H1 (cell line): ENCODE measurements at regions not wholly inside any gene's neighbourhood (a gene's known extent, or its start where the extent isn't known, plus 50 kb on each side); places are given as distances from the start of the nearest gene placed in this dataset.

Experiments
- CTCF ChIA-PET: fragments of 300-600 bp; sonication (Branson Sonifier 250); formaldehyde crosslinking; loops from one replicate; lab custom pipeline; 2021; ENCODE audit not compliant: partially characterized antibody; lab: Charles Lee
- POLR2A ChIA-PET: fragments of 300-600 bp; sonication (Branson Sonifier 250); formaldehyde crosslinking; loops from one replicate; lab custom pipeline; 2021; ENCODE audit warnings: inconsistent platforms; ENCODE audit not compliant: partially characterized antibody; lab: Charles Lee
- DNase-seq, 2 experiments: peaks; one replicate each; pipeline versions ENCODE4 v3.0.0 to v3.0.0-alpha.2; 2010 to 2022; ENCODE audit warnings: low spot score in 2 of 2, low read depth in 1 of 2, mixed read lengths in 1 of 2
- FAIRE-seq: peaks from 2 replicates; lab custom pipeline; 2011; peaks lifted over from hg19 to GRCh38; lab: Jason Lieb, UNC
- H2AFZ ChIP-seq: 2 replicates; pipeline ENCODE4 v1.8.1; 2012; ENCODE audit warnings: low read length, inconsistent platforms
- H2AK5ac ChIP-seq: 2 replicates; pipeline ENCODE4 v1.6.1; 2013; ENCODE audit warnings: low read depth, low read length
- H2BK120ac ChIP-seq: replicated peaks from 2 replicates; pipeline ENCODE3; 2013; ENCODE audit warnings: low read depth, low read length, inconsistent platforms
- H2BK12ac ChIP-seq: 2 replicates; pipeline ENCODE4 v1.6.1; 2013; ENCODE audit warnings: low read depth, low read length
- H2BK15ac ChIP-seq: 2 replicates; pipeline ENCODE4 v1.6.1; 2013; ENCODE audit warnings: low read length
- H2BK20ac ChIP-seq: 2 replicates; pipeline ENCODE4 v1.6.1; 2013; ENCODE audit warnings: low read length
- H2BK5ac ChIP-seq: 2 replicates; pipeline ENCODE4 v1.6.1; 2013; ENCODE audit warnings: low read depth, low read length
- H3K14ac ChIP-seq: 2 replicates; pipeline ENCODE4 v1.6.1; 2013; ENCODE audit warnings: inconsistent platforms; ENCODE audit not compliant: insufficient read length
- H3K18ac ChIP-seq: 2 replicates; pipeline ENCODE4 v1.6.1; 2013; ENCODE audit warnings: low read length; ENCODE audit errors: extremely low read depth
- H3K23ac ChIP-seq: 2 replicates; pipeline ENCODE4 v1.6.1; 2013; ENCODE audit warnings: inconsistent platforms; ENCODE audit not compliant: insufficient read length
- H3K23me2 ChIP-seq: 2 replicates; pipeline ENCODE4 v1.6.1; 2013; ENCODE audit warnings: low read depth, low read length
- H3K27ac ChIP-seq: 2 replicates; pipeline ENCODE4 v1.6.1; 2011; ENCODE audit warnings: low read depth, low read length, inconsistent platforms
- H3K27me3 ChIP-seq, 4 experiments: replicated peaks in 1 of 4; 1 replicate in 1 of 4; 2 replicates in 3 of 4; pipeline versions ENCODE4 v1.6.1 to v1.8.1; 2011 to 2013; ENCODE audit warnings: low read length in 3 of 4, mild to moderate bottlenecking in 3 of 4, inconsistent platforms in 2 of 4, mixed read lengths in 2 of 4, moderate library complexity in 1 of 4; ENCODE audit not compliant: control insufficient read depth in 3 of 4, insufficient read depth in 3 of 4; ENCODE audit errors: extremely low read depth in 1 of 4
- H3K36me3 ChIP-seq, 4 experiments: 2 replicates each; pipeline versions ENCODE4 v1.6.1 to v1.8.1; 2011 to 2013; ENCODE audit warnings: mild to moderate bottlenecking in 4 of 4, low read length in 3 of 4, moderate library complexity in 2 of 4, control low read depth in 1 of 4, inconsistent platforms in 1 of 4; ENCODE audit not compliant: insufficient read depth in 4 of 4, control insufficient read depth in 2 of 4
- H3K4ac ChIP-seq: replicated peaks from 2 replicates; pipeline ENCODE3; 2013; ENCODE audit warnings: low read length, low read depth, mixed read lengths, inconsistent platforms; ENCODE audit not compliant: insufficient read length
- H3K4me1 ChIP-seq, 4 experiments: replicated peaks in 1 of 4; 1 replicate in 1 of 4; 2 replicates in 3 of 4; pipeline versions ENCODE4 v1.6.1 to v1.8.1; 2011 to 2013; ENCODE audit warnings: low read length in 3 of 4, inconsistent platforms in 2 of 4, mixed read lengths in 1 of 4; ENCODE audit not compliant: insufficient read depth in 4 of 4, control insufficient read depth in 3 of 4
- H3K4me2 ChIP-seq, 2 experiments: 2 replicates each; pipeline versions ENCODE4 v1.6.1 to v1.8.1; 2011 to 2013; ENCODE audit warnings: low read depth in 2 of 2, low read length in 2 of 2, control low read depth in 1 of 2, inconsistent platforms in 1 of 2, mild to moderate bottlenecking in 1 of 2; ENCODE audit not compliant: insufficient read depth in 1 of 2
- H3K4me3 ChIP-seq, 4 experiments: fragments of 200-600, 300-600 bp in 1 of 4; sonication (generic), shearing (Covaris generic), sonication (Bioruptor Twin) in 1 of 4; 2 replicates each; pipeline versions ENCODE4 v1.5.1 to v1.8.1; 2011 to 2016; ENCODE audit warnings: low read length in 4 of 4, low read depth in 3 of 4, control low read depth in 2 of 4, inconsistent platforms in 2 of 4, mild to moderate bottlenecking in 2 of 4, mixed read lengths in 1 of 4, moderate library complexity in 1 of 4; ENCODE audit not compliant: insufficient read depth in 2 of 4; ENCODE audit errors: extremely low read depth in 1 of 4
- H3K56ac ChIP-seq: replicated peaks from 2 replicates; pipeline ENCODE3; 2013; ENCODE audit warnings: low read depth, mild to moderate bottlenecking, mixed read lengths, low read length, inconsistent platforms; ENCODE audit not compliant: insufficient read length
- H3K79me1 ChIP-seq: 2 replicates; pipeline ENCODE4 v1.6.1; 2013; ENCODE audit warnings: low read depth, low read length, control low read depth
- H3K79me2 ChIP-seq, 2 experiments: 2 replicates each; pipeline versions ENCODE4 v1.6.1 to v1.8.1; 2012 to 2013; ENCODE audit warnings: low read length in 2 of 2, mild to moderate bottlenecking in 2 of 2, inconsistent platforms in 1 of 2; ENCODE audit not compliant: insufficient read depth in 2 of 2, control insufficient read depth in 1 of 2
- H3K9ac ChIP-seq, 4 experiments: replicated peaks in 1 of 4; 1 replicate in 1 of 4; 2 replicates in 3 of 4; pipeline versions ENCODE4 v1.6.1 to v1.8.1; 2011 to 2013; ENCODE audit warnings: low read depth in 3 of 4, low read length in 3 of 4, control low read depth in 2 of 4, mild to moderate bottlenecking in 2 of 4, moderate library complexity in 2 of 4, inconsistent platforms in 1 of 4; ENCODE audit errors: extremely low read depth in 1 of 4
- H3K9me3 ChIP-seq, 2 experiments: 2 replicates each; pipeline versions ENCODE4 v1.6.1 to v1.8.1; 2012 to 2013; ENCODE audit warnings: mild to moderate bottlenecking in 2 of 2, moderate library complexity in 2 of 2, control low read depth in 1 of 2, inconsistent platforms in 1 of 2, low read depth in 1 of 2, low read length in 1 of 2, mixed read lengths in 1 of 2; ENCODE audit not compliant: insufficient read depth in 2 of 2
- H4K20me1 ChIP-seq, 2 experiments: replicated peaks in 1 of 2; 2 replicates each; pipeline versions ENCODE3 to v1.8.1; 2011 to 2013; ENCODE audit warnings: inconsistent platforms in 2 of 2, low read length in 2 of 2, mild to moderate bottlenecking in 1 of 2; ENCODE audit not compliant: insufficient read depth in 2 of 2, control insufficient read depth in 1 of 2
- H4K5ac ChIP-seq: 2 replicates; pipeline ENCODE4 v1.6.1; 2013; ENCODE audit warnings: low read length, low read depth, mixed read lengths, inconsistent platforms; ENCODE audit not compliant: insufficient read length
- H4K8ac ChIP-seq: 2 replicates; pipeline ENCODE4 v1.8.0; 2013; ENCODE audit warnings: mild to moderate bottlenecking, moderate library complexity, low read length, inconsistent platforms; ENCODE audit not compliant: insufficient read depth; ENCODE audit errors: extremely low read depth
- H4K91ac ChIP-seq: replicated peaks from 2 replicates; pipeline ENCODE3; 2013; ENCODE audit warnings: low read length, mixed read lengths, inconsistent platforms; ENCODE audit not compliant: insufficient read length
- ASH2L ChIP-seq: fragments of 200-600, 300-600 bp; sonication (generic); IDR thresholded peaks from one replicate; pipeline ENCODE4 v1.7.1; 2017; ENCODE audit warnings: low read length
- USF2 ChIP-seq: IDR thresholded peaks from 2 replicates; pipeline ENCODE4 v1.6.1; 2011; ENCODE audit warnings: low read length, improper control_type of control experiment
- WGBS, 2 experiments: shearing (Covaris generic) in 1 of 2; methylation state at CpG; one replicate each; pipeline versions ENCODE4 v1.1.6 to v1.1.7; 2013 to 2015; ENCODE audit warnings: low lambda C conversion rate in 2 of 2, mixed read lengths in 2 of 2, inconsistent platforms in 1 of 2, low coverage in 1 of 2, missing lambda C conversion rate in 1 of 2; ENCODE audit not compliant: insufficient replicate concordance in 2 of 2, insufficient coverage in 1 of 2, insufficient read length in 1 of 2; ENCODE audit errors: extremely low coverage in 1 of 2, missing lambda C conversion rate in 1 of 2; 5-methylcytosine and 5-hydroxymethylcytosine counted together

- H3K4me2 ChIP-seq: no peak overlapping the region
- H3K4me1 ChIP-seq: no peaks in the 10 kb centered on the region; a peak in 1 of 7 replicates
- no peak overlapping the region for H2BK120ac ChIP-seq
- H4K91ac ChIP-seq: no peak overlapping the region
- no peak for DNase-seq
- no peak overlapping the region for H3K9ac ChIP-seq
- no peak for TF ChIP-seq ASH2L
- no peak for TF ChIP-seq USF2
- H3K27me3 ChIP-seq: no peaks in the 10 kb centered on the region
- H3K4ac ChIP-seq: no peak overlapping the region
- no peak overlapping the region for H3K14ac ChIP-seq
- no peaks in the 10 kb centered on the region for H3K9me3 ChIP-seq
- no peak overlapping the region for H3K18ac ChIP-seq
- H2BK12ac ChIP-seq: no peak overlapping the region
- no peaks in the 10 kb centered on the region for H3K36me3 ChIP-seq
- no peak overlapping the region for H2BK5ac ChIP-seq
- no peak for FAIRE-seq
- no peaks in the 10 kb centered on the region for H3K79me2 ChIP-seq
- no peak overlapping the region for H3K27ac ChIP-seq
- H2AFZ ChIP-seq: no peak overlapping the region
- H3K79me1 ChIP-seq: no peaks in the 10 kb centered on the region
- H4K8ac ChIP-seq: no peak overlapping the region
- H2BK20ac ChIP-seq: no peak overlapping the region
- no peak overlapping the region for H3K23ac ChIP-seq
- H2AK5ac ChIP-seq: no peak overlapping the region
- no peaks in the 10 kb centered on the region for H3K23me2 ChIP-seq
- no peak overlapping the region for H3K4me3 ChIP-seq
- ChIA-PET POLR2A (no interaction called here), CTCF (interaction anchor here (0.9 to 1.5 kb wide), 2 partner anchors 9 to 50 kb away, joined by 3 read pairs; no protein-coding TSS in a partner anchor)
- no peaks in the 10 kb centered on the region for H4K20me1 ChIP-seq
- H4K5ac ChIP-seq: no peak overlapping the region
- no peak overlapping the region for H2BK15ac ChIP-seq
- 100% methylated on average over 1 of the region's 1 CpG; no CpG with 5 or more reads in 1 of the 2 experiments for WGBS, 2 experiments
- H3K56ac ChIP-seq: no peak overlapping the region
Observed at GRCh38 chr1:73096841-73097240, 814.5 kb upstream of the NEGR1 start.
